Thoracic aorta (tissue), 2 donors: ENCODE measurements at regions not wholly inside any gene's neighbourhood (a gene's known extent, or its start where the extent isn't known, plus 50 kb on each side); places are given as distances from the start of the nearest gene placed in this dataset.

Experiments
- ATAC-seq: fragments of 150-250 bp; one replicate; pipeline ENCODE4 v1.8.0; 2017; ENCODE audit warnings: low read depth; ENCODE audit not compliant: insufficient number of reproducible peaks, low FRiP score
- DNase-seq: peaks from one replicate; pipeline ENCODE4 v3.0.0-alpha.2; 2020; ENCODE audit warnings: low spot score
- H3K27ac ChIP-seq, 2 donors: fragments of 200-600 bp; sonication (generic); 1 replicate in 1 of 2; 2 replicates in 1 of 2; pipeline ENCODE4 v1.5.1; 2016; ENCODE audit warnings: mild to moderate bottlenecking in 2 of 2, moderate library complexity in 2 of 2
- H3K27me3 ChIP-seq: fragments of 200-600 bp; sonication (generic); replicated peaks from 2 replicates; pipeline ENCODE4 v1.6.0; 2016; ENCODE audit warnings: mild to moderate bottlenecking; ENCODE audit not compliant: insufficient read depth
- H3K36me3 ChIP-seq: fragments of 200-600 bp; sonication (generic); one replicate; pipeline ENCODE4 v1.5.1; 2016
- H3K4me1 ChIP-seq, 2 donors: fragments of 200-600 bp; sonication (generic); 1 replicate in 1 of 2; 2 replicates in 1 of 2; pipeline versions ENCODE4 v1.5.1 to v1.6.0; 2016; ENCODE audit warnings: low read depth in 2 of 2, mild to moderate bottlenecking in 1 of 2; ENCODE audit not compliant: control insufficient read depth in 1 of 2
- H3K4me3 ChIP-seq: fragments of 200-600 bp; sonication (generic); 2 replicates; pipeline ENCODE4 v1.5.1; 2016; ENCODE audit warnings: mild to moderate bottlenecking
- H3K9me3 ChIP-seq: fragments of 200-600 bp; sonication (generic); 2 replicates; pipeline ENCODE4 v1.5.1; 2016
- TF ChIP-seq, protein P1 (sequence below): fragments of 200-600 bp; sonication (generic); IDR thresholded peaks from one replicate; pipeline ENCODE4 v1.5.1; 2019; ENCODE audit warnings: antibody characterized with exemption

DNA sequence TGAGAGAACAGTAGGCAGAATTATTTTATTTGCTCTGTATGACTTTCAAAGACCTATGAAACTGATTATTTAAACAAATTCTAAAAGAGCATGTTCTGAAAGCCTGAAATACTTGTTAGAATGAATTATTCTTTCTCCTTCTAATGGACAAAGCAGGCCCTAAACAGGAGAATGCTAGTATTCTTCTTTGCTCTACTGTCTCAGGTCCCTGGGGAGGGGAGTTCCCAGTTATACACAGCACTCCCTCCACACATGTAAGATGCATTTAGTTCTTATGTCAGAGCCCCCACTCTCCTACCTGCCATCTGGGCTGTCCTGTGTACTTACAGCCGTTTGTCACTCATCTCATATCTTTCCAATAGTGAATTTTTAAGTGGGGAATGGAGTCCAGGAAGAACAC is 633.5 kb upstream of the ANKRD30A start:
- H3K27me3 ChIP-seq, result no peaks in the 10 kb centered on the region
- no peak overlapping the region for H3K4me3 ChIP-seq
- H3K27ac ChIP-seq, result peak overlapping the region; percentile 16 to 80
- ATAC-seq, result no peak
- peaks cover 29 to 77% of the 10 kb centered on the region in 2 donors for H3K4me1 ChIP-seq
- DNase-seq, result no peak
- H3K36me3 ChIP-seq, result no peaks in the 10 kb centered on the region
- TF ChIP-seq, protein P1, sequence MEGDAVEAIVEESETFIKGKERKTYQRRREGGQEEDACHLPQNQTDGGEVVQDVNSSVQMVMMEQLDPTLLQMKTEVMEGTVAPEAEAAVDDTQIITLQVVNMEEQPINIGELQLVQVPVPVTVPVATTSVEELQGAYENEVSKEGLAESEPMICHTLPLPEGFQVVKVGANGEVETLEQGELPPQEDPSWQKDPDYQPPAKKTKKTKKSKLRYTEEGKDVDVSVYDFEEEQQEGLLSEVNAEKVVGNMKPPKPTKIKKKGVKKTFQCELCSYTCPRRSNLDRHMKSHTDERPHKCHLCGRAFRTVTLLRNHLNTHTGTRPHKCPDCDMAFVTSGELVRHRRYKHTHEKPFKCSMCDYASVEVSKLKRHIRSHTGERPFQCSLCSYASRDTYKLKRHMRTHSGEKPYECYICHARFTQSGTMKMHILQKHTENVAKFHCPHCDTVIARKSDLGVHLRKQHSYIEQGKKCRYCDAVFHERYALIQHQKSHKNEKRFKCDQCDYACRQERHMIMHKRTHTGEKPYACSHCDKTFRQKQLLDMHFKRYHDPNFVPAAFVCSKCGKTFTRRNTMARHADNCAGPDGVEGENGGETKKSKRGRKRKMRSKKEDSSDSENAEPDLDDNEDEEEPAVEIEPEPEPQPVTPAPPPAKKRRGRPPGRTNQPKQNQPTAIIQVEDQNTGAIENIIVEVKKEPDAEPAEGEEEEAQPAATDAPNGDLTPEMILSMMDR, result no peak
- H3K9me3 ChIP-seq, result no peaks in the 10 kb centered on the region

DNA sequence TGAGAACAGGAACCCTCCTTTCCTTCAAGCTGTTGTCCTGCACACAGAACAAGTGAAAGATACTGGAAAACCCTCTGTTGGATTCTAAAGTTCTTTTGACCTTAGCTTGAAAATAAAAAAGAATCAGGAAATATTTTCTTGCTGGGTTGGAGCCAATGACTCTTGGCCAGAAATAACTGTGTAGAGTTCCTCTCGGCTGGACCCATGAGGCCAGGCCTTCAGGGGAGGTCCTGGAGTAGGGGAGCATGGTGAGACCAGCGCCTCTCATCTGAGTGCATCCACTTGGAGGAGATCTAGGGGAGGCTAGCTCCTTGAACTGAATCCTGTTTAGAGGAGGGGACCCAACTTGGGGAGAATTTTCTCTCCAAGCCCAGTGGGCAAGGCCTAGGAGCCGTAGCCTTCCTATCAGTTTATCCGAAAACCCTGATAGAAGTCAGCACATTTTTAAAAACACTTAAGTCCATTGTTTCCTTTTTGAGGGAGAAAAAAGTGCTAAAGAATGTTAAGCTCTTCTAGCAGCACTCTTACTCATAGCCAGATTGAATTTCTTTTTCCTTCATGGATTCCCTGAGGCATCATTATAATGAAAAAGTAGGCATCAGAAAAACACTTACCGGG is 635.7 kb upstream of the ANKRD30A start:
- DNase-seq (no peak), ATAC-seq (no peak)
- no peaks in the 10 kb centered on the region for H3K36me3 ChIP-seq
- H3K27ac ChIP-seq, result peak overlapping the region; percentile 74 to 80
- peaks cover 23 to 63% of the 10 kb centered on the region in 2 donors for H3K4me1 ChIP-seq
- TF ChIP-seq, protein P1, result no peak
- no peaks in the 10 kb centered on the region for H3K9me3 ChIP-seq
- no peak overlapping the region for H3K4me3 ChIP-seq
- H3K27me3 ChIP-seq, result no peaks in the 10 kb centered on the region

DNA sequence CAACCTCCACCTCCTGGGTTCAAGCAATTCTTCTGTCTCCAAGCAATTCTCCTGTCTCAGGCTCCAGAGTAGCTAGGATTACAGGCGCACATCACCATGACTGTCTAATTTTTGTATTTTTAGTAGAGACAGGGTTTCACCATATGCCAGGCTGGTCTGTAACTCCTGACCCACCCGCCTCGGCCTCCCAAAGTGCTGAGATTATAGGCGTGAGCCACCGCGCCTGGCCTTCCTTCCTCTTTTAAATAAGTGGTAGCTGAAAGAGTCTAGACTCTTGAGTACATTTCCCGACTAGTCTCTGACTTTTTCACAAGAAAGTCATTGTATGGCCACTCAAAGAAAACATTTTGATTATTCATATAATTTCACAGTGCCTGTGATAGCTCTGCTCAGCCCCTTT is 636.2 kb upstream of the ANKRD30A start:
- Histone ChIP-seq H3K4me3 (no peak overlapping the region), H3K4me1 (peaks cover 23 to 57% of the 10 kb centered on the region in 2 donors), H3K36me3 (no peaks in the 10 kb centered on the region), H3K9me3 (no peaks in the 10 kb centered on the region), H3K27ac (peak overlapping the region; percentile 74 to 80), H3K27me3 (no peaks in the 10 kb centered on the region)
- DNase-seq (no peak), ATAC-seq (no peak)
- TF ChIP-seq, protein P1, result no peak

DNA sequence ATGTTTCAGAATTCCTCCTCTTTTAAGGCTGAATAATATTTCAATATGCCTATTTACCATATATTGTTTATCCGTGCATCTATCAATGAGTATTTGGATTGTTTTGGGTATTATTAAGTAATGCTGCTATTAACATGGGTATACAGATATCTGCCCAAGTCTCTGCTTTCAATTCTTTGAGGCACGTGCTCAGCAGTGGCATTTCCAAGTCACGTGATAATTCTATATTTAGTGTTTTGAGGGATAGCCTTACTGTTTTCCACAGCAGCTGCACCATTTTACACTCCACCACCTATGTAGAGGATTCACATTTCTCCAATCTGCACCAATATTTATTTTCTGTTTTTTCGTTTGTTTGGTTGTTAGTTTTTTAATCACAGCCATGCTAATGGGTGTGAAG is 636.8 kb upstream of the ANKRD30A start:
- ATAC-seq, result no peak
- H3K4me1 ChIP-seq, result peaks cover 19 to 51% of the 10 kb centered on the region in 2 donors
- no peaks in the 10 kb centered on the region for H3K27me3 ChIP-seq
- no peak for DNase-seq
- H3K36me3 ChIP-seq, result no peaks in the 10 kb centered on the region
- peak overlapping the region in 1 of 2 donors; percentile 74 for H3K27ac ChIP-seq
- H3K4me3 ChIP-seq, result no peak overlapping the region
- no peaks in the 10 kb centered on the region for H3K9me3 ChIP-seq
- TF ChIP-seq, protein P1, result no peak

DNA sequence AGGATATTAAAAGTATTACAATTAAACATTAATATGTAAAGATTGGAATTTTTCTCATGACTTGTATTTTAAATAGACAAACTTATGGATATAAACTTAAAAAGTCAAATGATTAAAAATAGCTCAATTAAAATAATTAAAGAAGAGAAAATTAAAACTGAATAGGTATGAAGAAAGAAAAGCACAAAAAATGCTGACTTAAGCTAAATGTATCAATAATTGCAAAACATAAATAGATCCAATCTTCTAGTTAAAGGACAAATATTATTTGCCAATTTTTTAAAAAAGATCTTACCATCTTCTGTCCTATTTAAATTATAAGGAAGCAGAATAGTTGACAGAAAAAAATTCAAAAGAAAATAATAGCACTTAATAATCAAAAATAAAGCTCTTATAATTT is 646.3 kb upstream of the ANKRD30A start:
- H3K27me3 ChIP-seq, result no peaks in the 10 kb centered on the region
- H3K36me3 ChIP-seq, result no peaks in the 10 kb centered on the region
- DNase-seq (no peak), ATAC-seq (no peak)
- H3K27ac ChIP-seq, result no peak overlapping the region
- H3K4me3 ChIP-seq, result no peak overlapping the region
- TF ChIP-seq, protein P1, result no peak
- H3K4me1 ChIP-seq, result no peaks in the 10 kb centered on the region
- no peaks in the 10 kb centered on the region for H3K9me3 ChIP-seq
